AG04450 (cell line): ENCODE measurements at regions not wholly inside any gene's neighbourhood (a gene's known extent, or its start where the extent isn't known, plus 50 kb on each side); places are given as distances from the start of the nearest gene placed in this dataset.

Experiments
- CTCF ChIA-PET: fragments of 300-600, 350-600 bp; formaldehyde crosslinking; extraction: SDS; loops from one replicate; lab custom pipeline; 2022; ENCODE audit warnings: antibody characterized with exemption, inconsistent platforms; lab: Charles Lee
- POLR2A ChIA-PET: fragments of 350-600 bp; formaldehyde crosslinking; extraction: SDS; loops from one replicate; lab custom pipeline; 2021; ENCODE audit warnings: antibody characterized with exemption, inconsistent platforms; lab: Yijun Ruan, JAX
- DNase-seq: peaks from one replicate; pipeline ENCODE4 v3.0.0-alpha.2; 2011; ENCODE audit warnings: low read depth, low spot score
- H3K27ac ChIP-seq: one replicate; pipeline ENCODE4 v1.5.1; 2012; ENCODE audit warnings: low read depth, low read length, control low read depth
- H3K27me3 ChIP-seq: one replicate; pipeline ENCODE4 v1.6.0; 2012; ENCODE audit warnings: low read length; ENCODE audit not compliant: control insufficient read depth, insufficient read depth
- H3K4me3 ChIP-seq: 2 replicates; pipeline ENCODE4 v1.5.1; 2011; ENCODE audit warnings: mild to moderate bottlenecking, low read depth, low read length, control low read depth
- H3K9me3 ChIP-seq: 2 replicates; pipeline ENCODE4 v1.5.1; 2012; ENCODE audit warnings: low read length; ENCODE audit not compliant: control insufficient read depth, insufficient read depth
- TF ChIP-seq, protein P1 (sequence below): IDR thresholded peaks from 2 replicates; pipeline ENCODE4 v1.5.1; 2011; ENCODE audit warnings: low read depth, low read length, control low read depth, inconsistent platforms

DNA sequence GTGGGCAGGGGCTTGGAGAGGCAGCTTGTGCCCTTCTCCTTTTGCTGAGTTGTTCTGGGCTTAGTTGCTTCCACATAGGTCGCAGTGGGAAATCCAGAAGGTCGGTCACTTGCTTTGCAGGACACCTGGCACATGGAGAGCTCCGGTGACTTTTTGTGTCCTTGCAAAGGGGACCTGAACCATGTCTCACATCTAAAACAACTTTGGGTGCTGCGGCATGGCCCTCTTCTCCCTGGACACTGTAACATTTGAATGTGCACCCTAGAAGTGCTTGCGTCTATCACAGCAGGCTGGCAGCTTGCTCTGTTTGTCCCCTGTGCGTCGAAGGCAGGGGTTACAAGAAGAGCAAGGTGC is 189.9 kb upstream of the TWIST2 start:
- Histone ChIP-seq H3K27me3 (peaks cover 6% of the 10 kb centered on the region), H3K27ac (no peak overlapping the region), H3K4me3 (no peak overlapping the region), H3K9me3 (peaks cover under 1% of the 10 kb centered on the region; the same call in 1 of the 2 replicates)
- TF ChIP-seq, protein P1, sequence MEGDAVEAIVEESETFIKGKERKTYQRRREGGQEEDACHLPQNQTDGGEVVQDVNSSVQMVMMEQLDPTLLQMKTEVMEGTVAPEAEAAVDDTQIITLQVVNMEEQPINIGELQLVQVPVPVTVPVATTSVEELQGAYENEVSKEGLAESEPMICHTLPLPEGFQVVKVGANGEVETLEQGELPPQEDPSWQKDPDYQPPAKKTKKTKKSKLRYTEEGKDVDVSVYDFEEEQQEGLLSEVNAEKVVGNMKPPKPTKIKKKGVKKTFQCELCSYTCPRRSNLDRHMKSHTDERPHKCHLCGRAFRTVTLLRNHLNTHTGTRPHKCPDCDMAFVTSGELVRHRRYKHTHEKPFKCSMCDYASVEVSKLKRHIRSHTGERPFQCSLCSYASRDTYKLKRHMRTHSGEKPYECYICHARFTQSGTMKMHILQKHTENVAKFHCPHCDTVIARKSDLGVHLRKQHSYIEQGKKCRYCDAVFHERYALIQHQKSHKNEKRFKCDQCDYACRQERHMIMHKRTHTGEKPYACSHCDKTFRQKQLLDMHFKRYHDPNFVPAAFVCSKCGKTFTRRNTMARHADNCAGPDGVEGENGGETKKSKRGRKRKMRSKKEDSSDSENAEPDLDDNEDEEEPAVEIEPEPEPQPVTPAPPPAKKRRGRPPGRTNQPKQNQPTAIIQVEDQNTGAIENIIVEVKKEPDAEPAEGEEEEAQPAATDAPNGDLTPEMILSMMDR = no peak
- ChIA-PET POLR2A (no interaction called here), CTCF (no interaction called here)
- no peak for DNase-seq

- ChIA-PET POLR2A (no interaction called here), CTCF (no interaction called here)
- no peaks in the 10 kb centered on the region for H3K9me3 ChIP-seq
- TF ChIP-seq, protein P1 = no peak
- no peak overlapping the region for H3K4me3 ChIP-seq
- no peak for DNase-seq
- H3K27ac ChIP-seq = no peak overlapping the region
- H3K27me3 ChIP-seq = peaks cover 10% of the 10 kb centered on the region
Measured at GRCh38 chr2:238658820-238659219, 189.1 kb upstream of the TWIST2 start.

GRCh38 chr2:238659231-238659630 is 188.7 kb upstream of the TWIST2 start:
- Histone ChIP-seq H3K4me3 (no peak overlapping the region), H3K27me3 (peaks cover 10% of the 10 kb centered on the region), H3K9me3 (no peaks in the 10 kb centered on the region), H3K27ac (no peak overlapping the region)
- CTCF ChIA-PET = no interaction called here
- no peak for DNase-seq
- POLR2A ChIA-PET = no interaction called here
- TF ChIP-seq, protein P1 = no peak

DNA sequence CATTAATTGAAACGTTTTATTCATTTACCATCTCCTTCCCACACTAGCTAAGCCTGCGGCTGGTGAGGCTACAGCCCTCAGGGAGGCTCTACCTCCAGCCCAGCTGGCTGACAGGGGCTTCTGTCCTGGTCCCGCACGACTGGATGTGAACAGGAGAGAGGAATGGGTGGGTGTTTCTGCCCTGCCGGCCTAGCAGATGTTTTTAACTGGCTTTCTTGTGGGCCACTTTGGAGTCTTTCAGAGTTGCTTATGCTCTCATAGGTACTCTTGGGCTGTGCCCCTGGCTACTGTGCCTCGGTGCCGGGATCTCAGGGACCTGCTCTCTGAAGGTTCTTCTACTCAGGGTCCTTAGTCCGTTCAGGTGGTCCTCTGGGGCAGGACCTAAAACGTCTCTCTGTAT is 184.3 kb upstream of the TWIST2 start:
- DNase-seq = no peak
- POLR2A ChIA-PET = no interaction called here
- TF ChIP-seq, protein P1 = no peak
- CTCF ChIA-PET = no interaction called here
- H3K27ac ChIP-seq = no peak overlapping the region
- H3K27me3 ChIP-seq = peaks cover 11% of the 10 kb centered on the region
- H3K9me3 ChIP-seq = no peaks in the 10 kb centered on the region
- H3K4me3 ChIP-seq = no peak overlapping the region

- ChIA-PET POLR2A (no interaction called here), CTCF (no interaction called here)
- H3K27ac ChIP-seq = no peak overlapping the region
- peaks cover 8% of the 10 kb centered on the region for H3K27me3 ChIP-seq
- no peaks in the 10 kb centered on the region for H3K9me3 ChIP-seq
- DNase-seq = no peak
- H3K4me3 ChIP-seq = no peak overlapping the region
- TF ChIP-seq, protein P1 = no peak
Measured at GRCh38 chr2:238665919-238666318, 182.0 kb upstream of the TWIST2 start.
